Dendritic cell treated with granulocyte-macrophage colony-stimulating factor and Interleukin-4, amounts not matched to agents 40 ng/mL and 50 ng/mL, for 4 days (primary cell): ENCODE measurements at regions not wholly inside any gene's neighbourhood (a gene's known extent, or its start where the extent isn't known, plus 50 kb on each side); places are given as distances from the start of the nearest gene placed in this dataset.
"Not testable (repeated sequence)": the region's sequence is repeated elsewhere in the genome, so short reads cannot be mapped to it uniquely, and the experiment has no call there.

Experiments
- H3K27ac Mint-ChIP-seq: one replicate; pipeline ENCODE4 v1.8.0; 2022; ENCODE audit warnings: mild to moderate bottlenecking, mixed read lengths
- H3K27me3 Mint-ChIP-seq: one replicate; pipeline ENCODE4 v1.8.0; 2022; ENCODE audit warnings: mild to moderate bottlenecking, mixed read lengths
- H3K36me3 Mint-ChIP-seq: one replicate; pipeline ENCODE4 v1.8.0; 2022; ENCODE audit warnings: low read depth, mixed read lengths
- H3K4me1 Mint-ChIP-seq: one replicate; pipeline ENCODE4 v1.8.0; 2022; ENCODE audit warnings: low read depth, mixed read lengths
- H3K4me3 Mint-ChIP-seq: one replicate; pipeline ENCODE4 v1.8.0; 2022; ENCODE audit warnings: mild to moderate bottlenecking, moderate library complexity, mixed read lengths
- H3K9me3 Mint-ChIP-seq: one replicate; pipeline ENCODE4 v1.8.0; 2022; ENCODE audit warnings: mixed read lengths
- intact Hi-C: fragments of 100-400 bp; cut with micrococcal nuclease; formaldehyde crosslinking; loops from one replicate; pipeline ENCODE4 v1.15.0; 2022

DNA sequence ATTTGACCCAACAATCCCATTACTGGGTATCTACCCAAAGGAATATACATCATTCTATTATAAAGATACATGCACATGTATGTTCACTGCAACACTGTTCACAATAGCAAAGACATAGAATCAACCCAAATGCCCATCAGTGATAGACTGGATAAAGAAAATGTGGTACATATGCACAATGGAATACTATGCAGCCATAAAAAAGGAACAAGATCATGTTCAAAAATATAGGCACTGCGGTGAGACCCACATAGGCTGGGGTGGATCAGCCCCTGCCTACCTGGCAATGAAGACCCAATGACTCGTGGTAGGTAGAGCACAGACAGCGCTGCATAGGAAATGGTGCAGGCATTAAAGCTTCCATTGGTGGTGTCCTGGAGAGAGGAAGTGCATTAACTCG lies 88.6 kb upstream of the NFIL3 start:
- H3K4me1 Mint-ChIP-seq, result peaks cover 21% of the 10 kb centered on the region
- H3K27me3 Mint-ChIP-seq, intact Hi-C loops, H3K36me3 Mint-ChIP-seq, H3K27ac Mint-ChIP-seq, H3K4me3 Mint-ChIP-seq: not testable (repeated sequence)
- peaks cover 26% of the 10 kb centered on the region for H3K9me3 Mint-ChIP-seq

DNA sequence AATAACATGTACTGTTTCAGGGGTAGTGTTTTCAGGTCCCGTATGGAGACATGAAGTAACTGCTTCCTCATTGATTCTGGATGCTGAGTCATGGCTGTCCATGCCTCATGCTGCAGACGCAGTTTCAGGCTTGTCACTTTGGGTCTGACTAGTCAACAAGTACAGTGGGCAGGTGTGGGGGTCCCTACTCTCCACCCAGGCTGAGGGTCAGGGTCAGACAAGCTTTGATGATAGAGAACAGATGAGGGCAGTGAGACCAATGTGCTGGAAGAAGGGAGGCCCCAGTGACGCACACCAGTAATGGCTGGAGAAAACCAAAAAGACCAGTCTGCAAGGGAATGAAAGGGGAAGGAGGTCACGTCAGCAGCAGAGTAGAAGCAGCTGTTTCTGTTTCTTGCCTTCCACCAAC lies 80.0 kb upstream of the NFIL3 start:
- peak overlapping the region; percentile 64 for H3K4me3 Mint-ChIP-seq
- intact Hi-C loops, result no loop called here
- H3K27me3 Mint-ChIP-seq, result peaks cover 3% of the 10 kb centered on the region
- peak overlapping the region; percentile 94 for H3K27ac Mint-ChIP-seq
- peaks cover 18% of the 10 kb centered on the region for H3K4me1 Mint-ChIP-seq
- no peaks in the 10 kb centered on the region for H3K36me3 Mint-ChIP-seq
- no peaks in the 10 kb centered on the region for H3K9me3 Mint-ChIP-seq

DNA sequence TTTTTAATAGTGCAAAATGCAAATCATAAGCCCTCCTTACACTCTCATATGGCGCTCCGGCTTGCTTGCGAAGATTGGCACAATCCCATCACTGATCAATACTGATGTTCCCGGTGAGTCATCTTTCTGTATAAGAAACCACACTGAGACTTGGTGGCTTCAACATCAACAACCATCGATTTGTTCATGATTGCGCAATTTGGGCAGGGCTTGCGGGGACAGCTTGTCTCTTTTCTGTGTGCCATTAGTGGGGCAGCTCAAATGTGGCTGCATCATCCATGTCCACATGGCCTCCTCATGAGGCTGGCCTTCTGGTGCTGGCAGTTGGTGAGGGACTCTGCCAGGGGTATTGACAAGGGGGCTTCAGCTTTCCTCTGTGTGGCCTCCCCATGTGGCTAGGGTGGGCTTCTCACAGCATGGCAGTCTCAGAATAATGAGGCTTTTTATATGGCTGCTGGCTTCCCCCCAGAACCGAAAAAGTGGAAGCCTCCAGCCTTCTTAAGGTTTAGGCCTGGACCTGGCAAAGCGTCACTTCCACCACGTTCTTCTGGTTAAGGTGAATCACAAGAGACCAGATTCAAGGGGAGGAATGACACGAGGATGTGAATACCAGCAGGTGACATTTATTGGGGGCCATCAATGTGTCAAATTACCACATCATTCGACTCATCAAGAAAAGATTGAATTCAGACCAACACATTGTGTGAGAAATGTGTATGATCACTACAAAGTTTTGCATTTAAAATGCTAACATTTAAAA lies 79.5 kb upstream of the NFIL3 start:
- Mint-ChIP-seq H3K4me3 (no peak overlapping the region), H3K9me3 (no peaks in the 10 kb centered on the region), H3K36me3 (no peaks in the 10 kb centered on the region), H3K27me3 (peaks cover 3% of the 10 kb centered on the region), H3K4me1 (peaks cover 18% of the 10 kb centered on the region), H3K27ac (peak overlapping the region; percentile 94)
- intact Hi-C loops, result no loop called here

DNA sequence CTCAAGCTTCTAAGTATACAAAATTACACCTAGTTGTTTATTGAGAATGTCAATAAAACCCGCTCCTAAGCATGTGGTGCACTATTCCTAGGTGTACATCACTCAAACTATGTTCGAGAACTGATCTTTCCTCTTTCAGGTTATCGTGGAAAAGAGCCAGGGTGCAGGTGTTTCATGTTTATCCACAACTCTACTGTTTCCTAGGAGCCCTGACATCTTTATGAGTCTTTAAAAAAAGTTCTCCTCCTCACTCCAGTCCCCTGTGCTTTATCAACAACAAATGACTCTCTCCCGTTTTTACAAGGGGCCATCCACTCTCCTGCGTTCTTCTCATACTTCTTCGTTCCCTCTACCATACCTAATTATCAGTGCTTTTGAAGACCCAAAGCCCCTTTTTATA lies 78.8 kb upstream of the NFIL3 start:
- Mint-ChIP-seq H3K9me3 (no peaks in the 10 kb centered on the region), H3K36me3 (no peaks in the 10 kb centered on the region), H3K4me3 (no peak overlapping the region), H3K4me1 (peaks cover 18% of the 10 kb centered on the region), H3K27me3 (peaks cover 3% of the 10 kb centered on the region), H3K27ac (no peak overlapping the region)
- intact Hi-C loops, result no loop called here

DNA sequence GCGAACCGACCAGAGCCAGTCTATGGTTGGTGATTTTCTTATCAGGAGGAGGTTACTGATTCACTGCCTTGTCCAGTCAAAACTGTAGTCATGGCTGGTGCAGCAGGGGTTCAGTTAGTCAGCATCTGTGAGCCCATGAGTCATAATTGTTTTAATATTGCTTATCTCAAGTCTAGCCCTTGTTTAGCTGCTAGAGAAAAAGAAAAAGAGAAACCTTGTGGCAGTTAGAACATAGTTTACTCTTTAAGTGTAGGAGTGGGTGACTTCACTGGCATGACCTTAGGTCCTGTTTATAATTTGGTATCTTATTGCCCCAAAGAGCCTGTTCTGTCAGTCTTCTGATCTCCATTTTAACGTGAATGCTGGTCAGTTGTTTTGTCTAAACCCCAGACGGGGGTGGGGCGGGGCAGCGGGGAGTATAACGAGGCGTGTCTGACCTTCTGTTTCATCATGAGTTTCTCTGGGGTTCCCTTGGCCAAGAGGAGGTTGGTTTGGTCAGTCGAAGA lies 76.9 kb upstream of the NFIL3 start:
- Mint-ChIP-seq H3K9me3 (no peaks in the 10 kb centered on the region), H3K36me3 (no peaks in the 10 kb centered on the region), H3K27me3 (peaks cover 2% of the 10 kb centered on the region), H3K4me1 (peaks cover 18% of the 10 kb centered on the region), H3K4me3 (no peak overlapping the region), H3K27ac (no peak overlapping the region)
- intact Hi-C loops, result no loop called here

DNA sequence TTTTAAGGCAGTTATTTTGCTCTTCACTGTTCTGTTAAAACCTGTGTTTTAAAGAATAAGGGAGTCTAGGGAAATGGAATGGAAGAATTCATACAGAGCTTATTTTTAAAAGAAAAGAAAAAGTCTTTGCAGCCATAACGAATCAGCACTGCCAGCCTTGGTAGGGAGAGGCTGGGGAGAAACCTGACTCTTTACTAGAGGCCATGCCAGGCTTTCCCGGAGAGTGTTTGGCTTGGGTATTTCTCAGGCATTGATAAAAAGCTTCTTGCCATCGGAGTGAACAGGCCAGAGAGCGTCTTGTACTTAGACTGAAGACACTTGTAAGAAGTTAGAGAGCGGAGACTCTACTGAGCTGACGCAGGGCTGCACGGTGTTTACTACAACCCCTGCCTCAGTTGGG lies 72.7 kb upstream of the NFIL3 start:
- Mint-ChIP-seq H3K36me3 (no peaks in the 10 kb centered on the region), H3K27me3 (peaks cover 9% of the 10 kb centered on the region), H3K27ac (no peak overlapping the region), H3K9me3 (peaks cover 8% of the 10 kb centered on the region), H3K4me1 (no peaks in the 10 kb centered on the region), H3K4me3 (no peak overlapping the region)
- intact Hi-C loops, result no loop called here

DNA sequence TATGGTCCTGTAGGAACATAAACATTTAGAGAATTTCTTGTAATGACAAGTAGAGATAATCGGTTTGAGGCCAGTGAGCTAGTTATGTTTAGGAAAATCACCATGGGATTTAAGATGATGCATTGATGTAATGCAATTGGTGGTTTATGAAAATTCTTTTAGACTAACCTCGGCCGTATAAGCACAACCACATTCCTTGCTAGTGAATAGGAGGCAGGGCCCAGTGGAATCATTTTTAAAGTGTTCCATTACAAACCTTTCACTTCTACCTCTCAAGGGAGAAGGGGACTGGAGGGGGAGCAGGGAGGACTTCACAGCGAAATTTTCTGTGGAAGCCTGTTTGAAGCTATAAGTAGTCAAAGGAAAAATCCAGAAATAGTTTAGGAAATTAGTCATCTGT lies 71.8 kb upstream of the NFIL3 start:
- Mint-ChIP-seq H3K4me1 (no peaks in the 10 kb centered on the region), H3K9me3 (peaks cover 8% of the 10 kb centered on the region), H3K4me3 (no peak overlapping the region), H3K36me3 (no peaks in the 10 kb centered on the region), H3K27me3 (peaks cover 9% of the 10 kb centered on the region), H3K27ac (no peak overlapping the region)
- intact Hi-C loops, result no loop called here

DNA sequence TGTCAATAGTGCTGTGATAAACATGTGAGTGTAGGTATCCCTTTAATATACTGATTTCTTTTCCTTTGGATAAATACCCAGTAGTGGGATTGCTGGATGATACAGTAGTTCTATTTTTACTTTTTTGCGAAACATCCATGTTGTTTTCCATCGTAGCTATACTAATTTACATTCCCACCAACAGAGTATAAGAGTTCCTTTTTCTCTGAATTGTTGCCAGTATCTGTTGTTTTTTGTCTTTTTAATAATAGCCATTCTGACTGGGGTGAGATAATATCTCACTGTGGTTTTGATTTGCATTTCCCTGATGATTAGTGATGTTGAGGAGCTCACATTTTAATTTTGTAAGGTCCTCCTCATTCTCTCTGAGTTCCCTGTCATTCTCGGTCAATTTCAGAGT lies 71.1 kb upstream of the NFIL3 start:
- H3K36me3 Mint-ChIP-seq, result no peaks in the 10 kb centered on the region
- intact Hi-C loops, result no loop called here
- H3K4me3 Mint-ChIP-seq, result no peak overlapping the region
- no peaks in the 10 kb centered on the region for H3K4me1 Mint-ChIP-seq
- H3K9me3 Mint-ChIP-seq, result peaks cover 8% of the 10 kb centered on the region
- H3K27me3 Mint-ChIP-seq, result peaks cover 11% of the 10 kb centered on the region
- H3K27ac Mint-ChIP-seq, result no peak overlapping the region

DNA sequence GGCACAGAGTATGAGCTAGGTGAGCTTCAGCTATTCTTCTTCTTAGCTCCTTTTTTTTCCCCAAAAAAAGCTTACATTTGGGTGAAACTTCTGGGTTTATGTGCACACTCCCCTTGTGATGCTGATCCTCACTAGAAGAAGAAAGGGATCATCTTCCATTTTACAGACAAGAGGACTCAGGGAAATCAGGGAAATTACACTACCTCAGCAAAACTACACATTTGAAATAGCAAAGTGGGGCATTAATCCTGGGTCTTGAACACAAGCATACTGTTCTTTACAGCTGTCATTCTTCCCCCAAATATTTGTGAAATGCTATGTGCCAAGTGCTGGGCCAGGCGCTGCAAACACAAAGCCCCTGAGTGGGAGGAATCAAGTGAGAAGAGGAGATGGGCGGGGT lies 68.6 kb upstream of the NFIL3 start:
- H3K4me3 Mint-ChIP-seq, result no peak overlapping the region
- H3K27ac Mint-ChIP-seq, result no peak overlapping the region
- peaks cover 8% of the 10 kb centered on the region for H3K9me3 Mint-ChIP-seq
- no peaks in the 10 kb centered on the region for H3K36me3 Mint-ChIP-seq
- no peaks in the 10 kb centered on the region for H3K4me1 Mint-ChIP-seq
- peaks cover 19% of the 10 kb centered on the region for H3K27me3 Mint-ChIP-seq
- intact Hi-C loops, result no loop called here

DNA sequence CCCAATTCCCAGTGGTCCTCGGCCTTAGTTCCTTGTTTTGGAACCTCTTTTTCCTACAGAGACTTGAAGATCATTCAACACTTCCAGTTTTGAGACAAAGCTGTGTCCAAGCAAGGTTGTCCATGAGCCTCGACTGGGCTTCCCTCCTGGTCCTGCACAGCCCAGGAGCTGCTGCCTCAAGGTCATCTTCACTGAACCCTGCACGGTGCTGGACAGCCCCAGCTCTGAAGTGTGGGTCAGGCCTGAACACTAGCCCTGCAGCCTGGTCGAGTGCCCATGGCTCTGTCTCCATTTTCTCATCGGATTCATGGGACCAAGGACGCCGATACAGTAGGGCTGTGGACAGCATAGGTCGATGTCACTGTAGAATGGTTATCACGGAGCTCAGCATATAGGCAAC lies 68.0 kb upstream of the NFIL3 start:
- Mint-ChIP-seq H3K4me1 (no peaks in the 10 kb centered on the region), H3K27ac (no peak overlapping the region), H3K9me3 (peaks cover 8% of the 10 kb centered on the region), H3K36me3 (no peaks in the 10 kb centered on the region), H3K4me3 (no peak overlapping the region), H3K27me3 (peaks cover 19% of the 10 kb centered on the region)
- intact Hi-C loops, result no loop called here

DNA sequence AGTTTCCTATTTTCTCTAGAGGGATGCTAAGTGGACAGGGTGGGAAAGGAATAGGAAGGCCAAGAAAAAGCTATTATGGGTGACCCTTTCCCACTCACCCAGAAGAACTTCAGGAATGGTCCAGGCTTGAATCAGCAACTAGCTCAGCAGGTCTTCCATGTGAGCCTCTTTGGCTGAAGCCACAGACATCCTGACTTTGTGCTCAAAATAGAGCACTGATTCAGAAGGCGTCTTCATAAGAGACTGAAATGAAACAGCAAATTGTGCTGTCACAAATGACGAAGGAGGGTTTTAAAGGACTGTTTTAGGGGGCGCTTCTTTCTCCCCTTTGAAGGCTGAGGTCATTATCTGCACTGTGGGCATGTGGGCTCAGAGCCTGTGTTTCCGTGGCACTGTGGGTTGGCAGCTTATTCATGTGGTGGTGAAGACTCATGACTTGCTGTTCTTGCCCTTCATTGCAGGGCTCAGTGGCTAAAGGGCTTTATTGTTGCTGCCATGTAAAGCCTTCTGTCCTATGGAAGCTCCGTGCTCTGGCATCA lies 65.8 kb upstream of the NFIL3 start:
- intact Hi-C loops, result no loop called here
- Mint-ChIP-seq H3K27ac (no peak overlapping the region), H3K4me1 (no peaks in the 10 kb centered on the region), H3K9me3 (peaks cover 5% of the 10 kb centered on the region), H3K4me3 (no peak overlapping the region), H3K27me3 (peaks cover 17% of the 10 kb centered on the region), H3K36me3 (no peaks in the 10 kb centered on the region)

DNA sequence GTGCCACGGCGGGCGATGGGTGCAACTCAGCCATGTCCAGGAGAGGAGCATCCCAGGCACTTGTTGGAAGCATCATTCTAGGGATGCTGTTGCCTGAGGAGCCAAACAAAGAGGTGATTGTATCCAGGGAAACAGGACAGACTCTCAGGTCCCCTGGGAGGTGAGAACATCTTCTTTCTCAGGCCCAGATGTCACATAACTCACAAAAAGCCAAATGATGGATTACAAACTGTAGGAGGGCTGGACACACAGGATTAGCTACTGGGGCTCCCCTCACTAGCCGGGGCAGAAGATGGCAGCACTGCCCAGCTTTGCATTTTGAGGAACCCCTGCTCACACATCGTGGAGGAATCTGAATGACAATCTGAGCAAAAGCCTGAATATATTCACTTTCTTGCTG lies 64.7 kb upstream of the NFIL3 start:
- Mint-ChIP-seq H3K4me3 (no peak overlapping the region), H3K4me1 (no peaks in the 10 kb centered on the region), H3K9me3 (no peaks in the 10 kb centered on the region), H3K27me3 (peaks cover 17% of the 10 kb centered on the region), H3K27ac (no peak overlapping the region), H3K36me3 (no peaks in the 10 kb centered on the region)
- intact Hi-C loops, result no loop called here

DNA sequence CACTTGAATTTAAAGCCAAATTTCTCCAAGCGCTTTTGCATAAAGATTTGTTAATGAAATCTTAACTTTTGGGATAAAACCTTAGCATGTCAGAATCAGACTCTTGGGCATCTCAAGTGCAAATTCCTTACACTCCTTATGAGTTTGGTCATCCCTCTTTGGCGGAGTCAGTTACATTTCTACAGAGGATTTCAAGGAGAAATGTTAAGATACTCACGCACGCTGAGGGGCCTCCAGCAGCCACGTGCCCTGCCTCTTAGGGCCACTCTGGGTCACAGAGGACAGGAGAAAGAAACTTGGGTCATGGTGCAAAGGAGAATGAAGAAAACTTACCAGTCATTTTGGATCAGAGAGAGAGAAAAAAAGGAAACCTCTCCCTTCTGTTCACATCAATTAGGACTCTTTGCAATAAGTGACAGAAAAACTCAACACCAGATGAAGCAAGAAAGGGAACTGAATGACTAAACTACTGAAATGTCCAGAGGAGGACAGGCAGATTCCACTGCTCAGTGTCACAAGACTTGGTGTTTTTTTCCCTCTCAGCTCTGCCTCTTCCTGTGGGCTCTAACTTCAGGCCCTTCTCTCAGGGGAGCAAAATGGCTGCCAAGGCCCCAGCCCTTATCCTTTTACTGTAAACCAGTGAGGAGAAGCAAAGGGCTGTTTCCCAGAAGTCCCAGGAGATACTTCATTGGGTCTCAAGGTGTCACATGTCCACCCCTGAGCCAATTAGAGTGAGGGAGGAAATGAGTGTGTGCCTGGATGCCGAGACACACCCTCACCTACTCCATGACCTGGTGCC lies 63.3 kb upstream of the NFIL3 start:
- Mint-ChIP-seq H3K27ac (no peak overlapping the region), H3K36me3 (no peaks in the 10 kb centered on the region), H3K4me3 (no peak overlapping the region), H3K4me1 (no peaks in the 10 kb centered on the region), H3K9me3 (no peaks in the 10 kb centered on the region), H3K27me3 (peaks cover 11% of the 10 kb centered on the region)
- intact Hi-C loops, result no loop called here

DNA sequence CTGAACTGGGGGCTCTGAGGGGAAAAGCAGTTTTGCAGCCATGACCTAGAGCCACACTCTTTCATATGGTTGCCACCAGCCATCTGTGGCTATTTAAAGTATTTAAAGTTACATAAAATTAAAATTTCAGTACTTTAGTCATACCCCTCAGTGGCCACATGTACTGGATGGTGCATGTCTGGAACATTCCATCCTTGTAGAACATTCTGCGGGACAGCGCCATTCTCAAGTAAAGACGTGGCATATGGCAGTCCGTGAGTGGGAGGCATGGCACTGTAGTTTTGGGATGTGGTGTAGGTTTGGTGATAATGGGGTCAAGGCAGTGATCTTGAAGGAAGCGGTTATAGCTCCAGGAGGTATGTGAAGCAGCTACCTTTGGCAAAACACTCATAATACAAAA lies 61.4 kb upstream of the NFIL3 start:
- intact Hi-C loops, result no loop called here
- Mint-ChIP-seq H3K9me3 (no peaks in the 10 kb centered on the region), H3K27ac (no peak overlapping the region), H3K4me1 (no peaks in the 10 kb centered on the region), H3K36me3 (no peaks in the 10 kb centered on the region), H3K4me3 (no peak overlapping the region), H3K27me3 (peaks cover 13% of the 10 kb centered on the region)
